SH-SY5Y (cell line): ENCODE measurements at regions not wholly inside any gene's neighbourhood (a gene's known extent, or its start where the extent isn't known, plus 50 kb on each side); places are given as distances from the start of the nearest gene placed in this dataset.

Source experiments
- GATA2 ChIP-seq: IDR thresholded peaks from 2 replicates; pipeline ENCODE4 v1.6.1; 2011; ENCODE audit warnings: mild to moderate bottlenecking, low read depth, low read length
- GATA3 ChIP-seq: IDR thresholded peaks from 2 replicates; pipeline ENCODE4 v1.6.1; 2011; ENCODE audit warnings: low read depth, mild to moderate bottlenecking, low read length, moderate library complexity

GRCh38 chr4:180946188-180946587, 1297.0 kb upstream of the TENM3 start:
- TF ChIP-seq GATA2 (no peak), GATA3 (no peak)
